ENCODE measurements at regions not wholly inside any gene's neighbourhood (a gene's known extent, or its start where the extent isn't known, plus 50 kb on each side); places are given as distances from the start of the nearest gene placed in this dataset.
"Not testable (repeated sequence)": the region's sequence is repeated elsewhere in the genome, so short reads cannot be mapped to it uniquely, and the experiment has no call there.

- DNase-seq (ENCODE audit: low read depth in 3 of 3), result no peak
These were observed 435.8 kb downstream of the HS3ST3B1 start for GRCh38 chr17:14736631-14737030.

DNA sequence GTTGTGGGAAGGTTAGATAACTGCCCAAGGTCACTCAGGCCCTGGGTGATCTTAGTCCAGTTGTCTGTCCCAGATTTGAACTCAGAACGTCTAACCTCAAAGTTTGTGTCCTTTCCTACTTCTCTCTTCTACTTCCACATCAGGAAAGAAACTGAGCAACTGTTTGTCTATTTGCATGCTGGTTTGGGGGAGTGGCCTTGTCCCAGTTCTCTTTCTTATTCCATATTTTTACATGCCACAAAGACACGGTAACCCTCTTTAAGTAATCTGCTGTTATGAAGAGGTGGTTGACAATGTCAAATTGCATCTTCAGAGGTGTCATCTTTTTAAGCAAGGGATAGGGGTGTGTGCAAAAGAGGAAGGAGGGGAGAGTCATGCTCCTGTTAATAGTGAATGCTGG, 432.5 kb downstream of the HS3ST3B1 start:
- DNase-seq (ENCODE audit: low read depth in 3 of 3), result no peak

- no peak for DNase-seq (ENCODE audit: low read depth in 3 of 3)
These were observed 431.3 kb downstream of the HS3ST3B1 start for GRCh38 chr17:14732211-14732610.

DNA sequence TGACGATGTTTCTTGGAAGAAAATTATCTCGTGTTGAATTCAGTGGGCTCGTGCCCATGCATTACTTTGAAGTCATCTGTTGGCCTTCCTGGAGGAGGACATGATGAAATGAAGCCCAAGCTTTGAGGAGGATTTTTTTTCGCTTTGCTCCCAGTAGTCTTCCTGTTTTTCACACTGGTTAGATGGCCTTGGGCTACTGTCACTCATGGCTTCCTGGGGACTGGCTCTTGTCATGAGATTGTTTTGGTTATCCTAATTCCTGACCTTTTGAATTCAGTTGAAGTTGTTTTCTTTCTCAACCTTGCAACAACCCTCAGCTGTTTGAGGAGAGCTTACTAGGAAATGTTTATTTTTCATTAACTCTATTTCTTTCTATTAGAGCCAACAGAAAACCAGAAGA, 430.7 kb downstream of the HS3ST3B1 start:
- DNase-seq (ENCODE audit: low read depth in 3 of 3), result no peak

GRCh38 chr17:14730821-14731220, 429.9 kb downstream of the HS3ST3B1 start:
- DNase-seq (ENCODE audit: low read depth in 3 of 3), result no peak

- DNase-seq (ENCODE audit: low read depth in 3 of 3), result no peak
These were observed 424.8 kb downstream of the HS3ST3B1 start for GRCh38 chr17:14725729-14726128.

DNA sequence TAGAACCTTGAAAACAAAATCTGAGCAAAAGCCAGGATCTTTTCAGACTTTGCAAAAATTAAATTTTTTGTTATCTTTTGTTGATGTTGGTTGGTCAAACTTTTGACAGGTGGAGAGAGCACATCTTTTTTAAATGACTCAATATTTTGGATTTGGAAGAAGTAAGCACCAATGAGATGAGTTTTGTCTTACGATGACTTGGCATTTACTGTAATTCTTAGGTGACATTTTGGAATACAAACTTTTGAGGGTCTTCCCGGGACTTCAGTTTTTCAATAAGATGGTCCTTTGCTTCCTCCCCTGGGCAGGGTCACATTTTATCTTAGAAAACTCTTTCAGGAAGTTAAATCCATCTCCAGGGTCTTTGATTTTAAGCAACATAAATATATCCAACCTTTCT, 423.9 kb downstream of the HS3ST3B1 start:
- DNase-seq (ENCODE audit: low read depth in 3 of 3), result no peak

GRCh38 chr17:14723349-14723748, 422.5 kb downstream of the HS3ST3B1 start:
- DNase-seq (ENCODE audit: low read depth in 3 of 3), result not testable (repeated sequence)

DNA sequence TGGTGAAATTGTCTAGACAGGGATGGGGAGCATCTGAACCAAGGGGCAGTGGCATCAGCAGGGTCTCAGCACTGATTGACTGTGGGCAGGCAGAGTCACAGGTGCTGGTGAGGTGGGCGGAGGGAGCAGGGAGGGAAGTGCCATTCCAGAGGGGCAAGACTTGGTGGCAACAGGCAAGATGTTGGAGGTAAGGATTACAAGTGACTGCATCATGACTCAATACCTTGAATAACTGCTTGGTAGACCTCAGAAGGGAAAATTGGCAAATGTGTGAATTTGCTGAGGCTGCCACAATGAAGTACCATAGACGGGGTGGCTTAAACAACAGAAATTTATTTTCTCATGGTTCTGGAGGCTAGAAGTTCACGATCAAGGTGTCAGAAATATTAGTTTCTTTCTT, 419.1 kb downstream of the HS3ST3B1 start:
- DNase-seq (ENCODE audit: low read depth in 3 of 3), result no peak

DNA sequence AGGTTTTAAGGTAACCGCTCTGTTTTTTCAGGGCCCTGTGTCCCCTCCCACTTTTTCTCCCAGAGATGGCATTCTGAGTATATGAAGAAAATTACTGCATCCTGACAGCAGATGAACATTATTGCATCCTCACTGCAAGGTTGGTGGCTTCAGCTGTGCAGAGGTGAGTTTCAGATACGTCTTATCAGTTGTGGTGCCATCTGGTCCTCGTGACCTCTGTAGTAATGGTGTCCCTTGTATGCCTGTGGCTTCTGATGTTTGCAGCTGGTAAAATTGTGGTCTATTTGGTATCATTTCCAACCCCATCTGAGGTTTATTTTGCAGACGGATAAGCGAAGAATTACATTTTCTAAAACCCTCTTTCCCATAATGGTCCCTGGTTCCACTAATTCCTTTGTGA, 417.0 kb downstream of the HS3ST3B1 start:
- no peak for DNase-seq (ENCODE audit: low read depth in 3 of 3)

GRCh38 chr17:14715561-14715960, 414.7 kb downstream of the HS3ST3B1 start:
- DNase-seq (ENCODE audit: low read depth in 3 of 3), result no peak

GRCh38 chr17:14712611-14713021, 411.7 kb downstream of the HS3ST3B1 start:
- DNase-seq (ENCODE audit: low read depth in 3 of 3), result no peak

GRCh38 chr17:14704121-14704520, 403.2 kb downstream of the HS3ST3B1 start:
- DNase-seq (ENCODE audit: low read depth in 3 of 3), result no peak

DNA sequence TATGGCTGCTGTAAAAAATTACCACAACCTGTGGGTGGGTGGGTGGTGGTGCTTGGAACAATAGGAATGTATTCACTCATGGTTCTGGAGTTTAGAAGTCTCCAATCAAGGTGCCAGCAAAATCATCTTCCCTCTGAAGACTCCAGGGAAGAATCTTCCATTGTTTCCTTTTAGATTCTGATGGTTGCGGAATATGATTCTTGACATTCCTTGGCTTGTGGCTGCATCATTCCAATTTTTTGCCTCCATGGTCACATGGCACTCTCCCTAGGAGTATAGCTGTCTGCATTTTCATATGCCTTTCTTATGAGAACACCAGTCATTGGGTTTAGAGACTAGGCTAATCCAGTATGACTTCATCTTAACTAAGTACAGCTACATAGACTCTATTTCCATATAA, 401.0 kb downstream of the HS3ST3B1 start:
- DNase-seq (ENCODE audit: low read depth in 3 of 3), result no peak

DNA sequence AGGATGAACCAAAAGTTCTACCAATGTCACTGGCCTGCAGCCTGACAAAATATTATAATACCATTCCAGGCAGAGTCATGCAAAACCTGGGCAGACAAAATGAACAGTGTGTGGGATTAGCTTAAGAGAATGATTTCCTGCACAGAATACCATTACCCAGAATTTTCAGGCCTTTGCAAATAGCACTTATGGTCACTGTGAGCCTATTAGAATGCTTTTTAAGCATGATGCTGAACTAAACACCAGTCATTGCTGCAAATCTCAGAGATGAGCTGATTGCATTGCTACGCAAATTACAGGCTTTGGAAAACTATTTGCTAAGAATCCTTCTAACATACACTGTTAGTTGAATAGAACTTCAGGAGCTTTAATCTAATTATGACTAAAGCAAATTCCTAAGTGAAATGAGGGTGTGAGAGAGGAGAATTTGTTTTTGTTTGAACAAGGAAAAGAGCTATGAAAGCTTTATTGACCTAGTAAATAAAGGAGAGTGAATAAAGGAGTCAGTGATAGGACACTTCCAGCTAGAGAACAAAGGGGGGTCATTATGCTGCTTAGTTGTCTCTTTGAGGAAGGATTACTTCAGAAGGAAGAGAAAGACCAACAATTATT, 398.8 kb downstream of the HS3ST3B1 start:
- DNase-seq (ENCODE audit: low read depth in 3 of 3), result no peak

DNA sequence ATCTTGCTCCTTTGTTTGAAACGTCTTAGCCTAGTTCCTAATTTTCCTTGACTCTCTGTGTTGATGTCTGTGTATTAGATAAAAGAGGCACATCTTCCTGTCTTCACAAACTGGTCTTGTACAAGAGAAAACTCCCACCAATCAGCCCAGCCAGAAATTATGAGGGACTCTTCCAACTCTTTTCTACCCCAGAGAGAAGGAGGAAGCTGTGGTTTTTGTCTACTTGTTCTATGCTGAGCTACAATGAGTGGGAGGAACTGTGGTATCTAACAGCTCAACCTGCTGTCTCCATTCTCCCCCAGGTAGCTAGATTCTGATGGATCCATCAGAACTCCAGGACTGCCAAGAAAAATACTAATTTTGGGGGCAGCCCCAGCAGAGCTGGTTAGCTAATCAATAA, 392.5 kb downstream of the HS3ST3B1 start:
- no peak for DNase-seq (ENCODE audit: low read depth in 3 of 3)

DNA sequence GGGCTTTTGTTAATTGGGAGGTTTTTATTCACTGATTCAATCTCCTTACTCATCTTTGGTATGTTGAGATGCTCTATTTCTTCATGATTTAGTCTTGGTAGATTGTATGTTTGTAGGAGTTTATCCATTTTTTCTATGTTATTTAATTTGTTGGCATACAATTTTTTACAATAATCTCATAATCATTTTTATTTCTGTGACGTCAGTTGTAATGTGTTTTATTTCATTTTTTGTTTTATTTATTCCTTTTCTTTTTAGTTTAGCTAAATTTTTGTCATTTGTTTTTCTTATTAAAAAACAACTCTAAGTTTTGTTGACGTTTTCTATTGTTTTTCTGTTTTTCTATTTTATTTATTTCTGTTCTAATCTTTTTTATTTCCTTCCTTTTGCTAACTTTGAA, 389.8 kb downstream of the HS3ST3B1 start:
- no peak for DNase-seq (ENCODE audit: low read depth in 3 of 3)

GRCh38 chr17:14688134-14688533, 387.3 kb downstream of the HS3ST3B1 start:
- no peak for DNase-seq (ENCODE audit: low read depth in 3 of 3)

DNA sequence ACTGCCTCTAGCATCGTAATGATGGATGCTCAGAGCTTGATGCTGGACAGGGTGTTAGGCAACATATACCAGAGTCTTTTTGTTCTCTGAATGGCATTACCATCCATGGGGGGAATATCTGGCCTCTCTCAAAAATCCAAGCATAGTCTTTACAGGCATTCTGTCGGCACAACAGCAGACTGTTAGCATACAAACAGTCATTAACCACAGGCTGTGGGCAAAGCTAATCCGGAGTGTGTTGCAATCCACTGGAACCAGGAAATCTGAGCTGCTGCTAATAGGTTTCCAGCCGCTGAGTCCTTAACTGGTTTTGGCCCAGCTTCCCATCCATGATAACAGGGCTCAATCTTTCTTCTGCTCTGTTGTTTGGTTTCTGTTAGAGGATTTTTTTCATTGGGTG, 371.9 kb downstream of the HS3ST3B1 start:
- no peak for DNase-seq (ENCODE audit: low read depth in 3 of 3)

- DNase-seq (ENCODE audit: low read depth in 3 of 3), result no peak
These were observed 370.0 kb downstream of the HS3ST3B1 start for GRCh38 chr17:14670861-14671260.

DNA sequence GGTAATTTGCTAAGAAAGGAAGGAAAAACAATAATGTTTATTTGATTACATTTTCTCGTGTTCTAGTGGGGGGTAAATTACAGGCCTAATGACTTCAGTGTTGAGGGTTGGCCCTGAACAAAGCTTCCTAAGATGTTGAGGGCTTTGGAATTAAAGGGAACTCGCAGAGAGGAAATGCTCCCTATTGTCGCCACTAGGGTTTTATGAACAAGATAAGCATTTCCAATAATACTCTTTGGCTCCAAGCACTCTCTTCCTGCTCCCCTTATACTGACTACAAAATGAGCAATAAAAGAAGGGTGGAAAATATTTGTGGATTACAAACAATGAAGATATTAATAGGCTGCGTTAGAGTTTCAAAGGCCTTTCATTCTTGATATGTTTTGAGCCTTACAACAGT, 363.6 kb downstream of the HS3ST3B1 start:
- no peak for DNase-seq (ENCODE audit: low read depth in 3 of 3)

DNA sequence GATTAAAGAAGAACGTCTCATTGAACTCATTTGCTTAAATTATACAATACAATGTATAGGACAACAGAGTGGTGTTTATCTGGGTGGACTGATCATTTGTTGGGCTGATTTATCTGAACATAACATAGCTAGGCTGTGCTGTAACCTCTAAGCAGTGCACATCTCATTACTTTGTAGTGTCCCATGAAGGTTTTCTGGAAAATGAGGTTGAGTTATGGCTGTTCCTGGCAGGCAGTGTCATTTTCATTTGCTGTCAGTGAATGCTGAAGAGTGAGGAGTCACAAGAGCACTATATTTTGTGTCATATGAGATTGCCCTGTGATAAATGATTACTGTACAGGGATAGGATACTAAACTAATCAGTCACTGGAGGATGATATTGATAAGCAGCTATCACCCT, 340.2 kb downstream of the HS3ST3B1 start:
- DNase-seq (ENCODE audit: low read depth in 3 of 3), result no peak

GRCh38 chr17:14637260-14637659, 336.4 kb downstream of the HS3ST3B1 start:
- DNase-seq (ENCODE audit: low read depth in 3 of 3), result no peak

- DNase-seq (ENCODE audit: low read depth in 3 of 3), result no peak
These were observed 329.7 kb downstream of the HS3ST3B1 start for GRCh38 chr17:14630621-14631020.
